T47D (cell line): ENCODE measurements at regions not wholly inside any gene's neighbourhood (a gene's known extent, or its start where the extent isn't known, plus 50 kb on each side); places are given as distances from the start of the nearest gene placed in this dataset.

ENCODE experiments used
- DNase-seq, 2 experiments: peaks; one replicate each; pipeline versions ENCODE4 v3.0.0 to v3.0.0-alpha.2; 2011 to 2012; ENCODE audit warnings: low read depth in 1 of 2, low spot score in 1 of 2
- JUND ChIP-seq: IDR thresholded peaks from 2 replicates; pipeline ENCODE4 v1.6.1; 2012; ENCODE audit warnings: low read depth
- in situ Hi-C: cut with HindIII; loops from 2 replicates; pipeline ENCODE4 v1.10.0; 2016; ENCODE audit warnings: low sequenced_read_pairs, low pct_unique_long_range_greater_than_20kb

GRCh38 chr11:115067900-115068530 lies 389.7 kb downstream of the NXPE2 start:
- DNase-seq: no peak

GRCh38 chr11:115069599-115069998 lies 391.3 kb downstream of the NXPE2 start:
- DNase-seq: no peak
- in situ Hi-C loops: no loop called here
- no peak for TF ChIP-seq JUND

More at GRCh38 chr11:115067900-115068530, 389.7 kb downstream of the NXPE2 start:
- in situ Hi-C loops: no loop called here
- no peak for TF ChIP-seq JUND

- no peak for DNase-seq
- in situ Hi-C loops: no loop called here
- TF ChIP-seq JUND: no peak
Measured at GRCh38 chr11:115075356-115075755, 397.0 kb downstream of the NXPE2 start.

- in situ Hi-C loops: no loop called here
- DNase-seq: no peak
- no peak for TF ChIP-seq JUND
Measured at GRCh38 chr11:115077740-115078139, 399.4 kb downstream of the NXPE2 start.

GRCh38 chr11:115078461-115079438 lies 400.4 kb downstream of the NXPE2 start:
- in situ Hi-C loops: no loop called here
- no peak for DNase-seq
- TF ChIP-seq JUND: no peak

GRCh38 chr11:115080923-115081680 lies 402.8 kb downstream of the NXPE2 start:
- TF ChIP-seq JUND: no peak

GRCh38 chr11:115081972-115082371 lies 403.6 kb downstream of the NXPE2 start:
- in situ Hi-C loops: no loop called here
- DNase-seq: no peak
- TF ChIP-seq JUND: no peak

More at GRCh38 chr11:115080923-115081680, 402.8 kb downstream of the NXPE2 start:
- in situ Hi-C loops: no loop called here
- DNase-seq: no peak

- no peak for TF ChIP-seq JUND
- DNase-seq: peak in 1 of 2 experiments; percentile 19
- in situ Hi-C loops: no loop called here
Measured at GRCh38 chr11:115083144-115083806, 404.9 kb downstream of the NXPE2 start.

- DNase-seq: no peak
- TF ChIP-seq JUND: no peak
- in situ Hi-C loops: no loop called here
Measured at GRCh38 chr11:115084231-115084630, 405.9 kb downstream of the NXPE2 start.

- DNase-seq: no peak
- in situ Hi-C loops: no loop called here
- no peak for TF ChIP-seq JUND
Measured at GRCh38 chr11:115085461-115086210, 407.3 kb downstream of the NXPE2 start.

GRCh38 chr11:115087791-115088190 lies 409.5 kb downstream of the NXPE2 start:
- in situ Hi-C loops: no loop called here
- TF ChIP-seq JUND: no peak

More at GRCh38 chr11:115087791-115088190, 409.5 kb downstream of the NXPE2 start:
- no peak for DNase-seq
